Astrocyte (in vitro differentiated cells and primary cell): ENCODE measurements at regions not wholly inside any gene's neighbourhood (a gene's known extent, or its start where the extent isn't known, plus 50 kb on each side); places are given as distances from the start of the nearest gene placed in this dataset.

Experiments
- DNase-seq: peaks from one replicate; pipeline ENCODE4 v3.0.0-alpha.2; 2010; ENCODE audit warnings: low read depth
- FAIRE-seq: peaks from 2 replicates; lab custom pipeline; 2011; peaks lifted over from hg19 to GRCh38; lab: Jason Lieb, UNC
- H2AFZ ChIP-seq: 2 replicates; pipeline ENCODE4 v1.6.0; 2012; ENCODE audit warnings: low read depth, low read length, inconsistent platforms
- H3K27ac ChIP-seq: 2 replicates; pipeline ENCODE4 v1.5.1; 2011; ENCODE audit warnings: low read depth, low read length, inconsistent platforms
- H3K27me3 ChIP-seq: 2 replicates; pipeline ENCODE4 v1.6.0; 2011; ENCODE audit warnings: low read length, inconsistent platforms; ENCODE audit not compliant: insufficient read depth
- H3K36me3 ChIP-seq: 2 replicates; pipeline ENCODE4 v1.5.1; 2011; ENCODE audit warnings: low read length, inconsistent platforms; ENCODE audit not compliant: insufficient read depth
- H3K4me1 ChIP-seq: 2 replicates; pipeline ENCODE4 v1.5.1; 2011; ENCODE audit warnings: low read length, inconsistent platforms; ENCODE audit not compliant: insufficient read depth
- H3K4me2 ChIP-seq: 2 replicates; pipeline ENCODE4 v1.6.0; 2012; ENCODE audit warnings: low read length, inconsistent platforms
- H3K4me3 ChIP-seq: 2 replicates; pipeline ENCODE4 v1.5.1; 2011; ENCODE audit warnings: low read depth, mild to moderate bottlenecking, low read length, inconsistent platforms; ENCODE audit not compliant: insufficient read depth
- H3K79me2 ChIP-seq: 2 replicates; pipeline ENCODE4 v1.6.0; 2012; ENCODE audit warnings: mild to moderate bottlenecking, low read length, inconsistent platforms; ENCODE audit not compliant: insufficient read depth
- H3K9ac ChIP-seq: 2 replicates; pipeline ENCODE4 v1.6.0; 2012; ENCODE audit warnings: mild to moderate bottlenecking, low read length, inconsistent platforms
- H3K9me3 ChIP-seq: 2 replicates; pipeline ENCODE4 v1.5.1; 2012; ENCODE audit warnings: low read depth, mild to moderate bottlenecking, low read length, inconsistent platforms; ENCODE audit not compliant: insufficient read depth
- H4K20me1 ChIP-seq: 2 replicates; pipeline ENCODE4 v1.6.0; 2012; ENCODE audit warnings: low read length, inconsistent platforms; ENCODE audit not compliant: insufficient read depth
- H3K27ac Mint-ChIP-seq: one replicate; pipeline ENCODE4 v1.8.0; 2021; ENCODE audit warnings: mild to moderate bottlenecking, mixed read lengths; ENCODE audit not compliant: unreplicated experiment
- H3K27me3 Mint-ChIP-seq: one replicate; pipeline ENCODE4 v1.8.0; 2021; ENCODE audit warnings: low read depth, mixed read lengths; ENCODE audit not compliant: unreplicated experiment
- H3K36me3 Mint-ChIP-seq: one replicate; pipeline ENCODE4 v1.8.0; 2021; ENCODE audit warnings: low read depth, mixed read lengths; ENCODE audit not compliant: unreplicated experiment
- H3K4me1 Mint-ChIP-seq: one replicate; pipeline ENCODE4 v1.8.0; 2021; ENCODE audit warnings: low read depth, mixed read lengths; ENCODE audit not compliant: unreplicated experiment
- H3K4me3 Mint-ChIP-seq: one replicate; pipeline ENCODE4 v1.8.0; 2021; ENCODE audit warnings: mild to moderate bottlenecking, moderate library complexity, mixed read lengths; ENCODE audit not compliant: unreplicated experiment
- H3K9me3 Mint-ChIP-seq: one replicate; pipeline ENCODE4 v1.8.0; 2021; ENCODE audit warnings: mild to moderate bottlenecking, mixed read lengths; ENCODE audit not compliant: unreplicated experiment
- EZH2 ChIP-seq: IDR thresholded peaks from 2 replicates; pipeline ENCODE4 v1.6.1; 2012; ENCODE audit warnings: mild to moderate bottlenecking, low read length, inconsistent platforms; ENCODE audit not compliant: insufficient read depth
- TF ChIP-seq, protein P1 (sequence below): IDR thresholded peaks from 2 replicates; pipeline ENCODE4 v1.5.1; 2011; ENCODE audit warnings: low read depth, mild to moderate bottlenecking, inconsistent platforms, low read length, moderate library complexity; ENCODE audit not compliant: insufficient read depth

DNA sequence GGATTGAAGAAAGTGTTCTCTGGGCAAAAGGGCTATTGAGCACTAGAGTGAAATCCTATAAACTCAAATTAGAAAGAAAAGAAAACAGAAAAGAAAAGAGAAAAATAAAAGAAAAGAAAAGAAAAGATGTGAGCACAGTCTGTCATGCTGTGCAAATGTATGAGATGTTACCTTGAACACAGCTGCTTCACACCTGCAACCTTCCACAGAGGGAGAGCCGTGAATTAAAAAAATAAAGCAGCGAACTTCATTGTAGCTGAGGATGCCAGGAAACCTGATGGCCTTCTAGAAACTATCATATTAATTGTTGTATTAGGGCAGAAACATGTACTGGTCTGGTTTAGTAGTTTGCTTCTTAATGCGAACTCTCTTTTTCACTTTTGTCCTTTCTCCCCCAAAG lies 88.0 kb upstream of the SATB1 start:
- Mint-ChIP-seq H3K4me3 (no peak overlapping the region), H3K4me1 (no peaks in the 10 kb centered on the region), H3K27ac (no peak overlapping the region), H3K27me3 (no peaks in the 10 kb centered on the region), H3K36me3 (no peaks in the 10 kb centered on the region), H3K9me3 (peaks cover 3% of the 10 kb centered on the region)
- no peak overlapping the region for H3K27ac ChIP-seq
- H3K4me1 ChIP-seq = no peaks in the 10 kb centered on the region
- H3K9me3 ChIP-seq = no peaks in the 10 kb centered on the region
- H3K36me3 ChIP-seq = no peaks in the 10 kb centered on the region
- no peak overlapping the region for H3K4me3 ChIP-seq
- DNase-seq (no peak), FAIRE-seq (no peak)
- H4K20me1 ChIP-seq = no peaks in the 10 kb centered on the region
- no peak overlapping the region for H2AFZ ChIP-seq
- H3K9ac ChIP-seq = no peak overlapping the region
- no peaks in the 10 kb centered on the region for H3K27me3 ChIP-seq
- no peak overlapping the region for H3K4me2 ChIP-seq
- no peaks in the 10 kb centered on the region for H3K79me2 ChIP-seq
- no peak for TF ChIP-seq EZH2
- TF ChIP-seq, protein P1, sequence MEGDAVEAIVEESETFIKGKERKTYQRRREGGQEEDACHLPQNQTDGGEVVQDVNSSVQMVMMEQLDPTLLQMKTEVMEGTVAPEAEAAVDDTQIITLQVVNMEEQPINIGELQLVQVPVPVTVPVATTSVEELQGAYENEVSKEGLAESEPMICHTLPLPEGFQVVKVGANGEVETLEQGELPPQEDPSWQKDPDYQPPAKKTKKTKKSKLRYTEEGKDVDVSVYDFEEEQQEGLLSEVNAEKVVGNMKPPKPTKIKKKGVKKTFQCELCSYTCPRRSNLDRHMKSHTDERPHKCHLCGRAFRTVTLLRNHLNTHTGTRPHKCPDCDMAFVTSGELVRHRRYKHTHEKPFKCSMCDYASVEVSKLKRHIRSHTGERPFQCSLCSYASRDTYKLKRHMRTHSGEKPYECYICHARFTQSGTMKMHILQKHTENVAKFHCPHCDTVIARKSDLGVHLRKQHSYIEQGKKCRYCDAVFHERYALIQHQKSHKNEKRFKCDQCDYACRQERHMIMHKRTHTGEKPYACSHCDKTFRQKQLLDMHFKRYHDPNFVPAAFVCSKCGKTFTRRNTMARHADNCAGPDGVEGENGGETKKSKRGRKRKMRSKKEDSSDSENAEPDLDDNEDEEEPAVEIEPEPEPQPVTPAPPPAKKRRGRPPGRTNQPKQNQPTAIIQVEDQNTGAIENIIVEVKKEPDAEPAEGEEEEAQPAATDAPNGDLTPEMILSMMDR = no peak

DNA sequence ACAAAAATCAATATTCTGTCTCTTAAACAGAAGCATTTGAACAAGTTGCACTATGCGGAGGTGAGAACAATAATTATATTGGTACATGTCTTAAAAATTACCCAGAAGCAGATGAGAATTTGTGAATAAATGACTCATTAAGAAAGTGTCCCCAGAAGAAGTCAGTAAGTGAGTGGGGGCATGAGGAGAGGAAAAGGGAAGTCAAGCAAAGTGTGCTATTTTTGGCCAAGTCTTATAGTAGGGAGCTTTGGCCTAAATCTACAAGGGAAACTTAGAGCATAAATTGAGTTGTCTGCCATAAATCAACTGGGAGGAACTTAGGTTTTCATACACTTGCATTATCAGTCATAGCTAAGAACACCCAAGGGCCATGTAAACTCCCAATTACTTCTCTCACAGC lies 86.9 kb upstream of the SATB1 start:
- Histone ChIP-seq H3K27me3 (no peaks in the 10 kb centered on the region), H2AFZ (no peak overlapping the region), H3K9ac (no peak overlapping the region), H3K4me3 (no peak overlapping the region), H4K20me1 (no peaks in the 10 kb centered on the region), H3K4me2 (no peak overlapping the region), H3K4me1 (no peaks in the 10 kb centered on the region), H3K79me2 (no peaks in the 10 kb centered on the region), H3K9me3 (no peaks in the 10 kb centered on the region), H3K36me3 (no peaks in the 10 kb centered on the region), H3K27ac (no peak overlapping the region)
- TF ChIP-seq, protein P1 = no peak
- no peak for TF ChIP-seq EZH2
- Mint-ChIP-seq H3K27me3 (no peaks in the 10 kb centered on the region), H3K36me3 (no peaks in the 10 kb centered on the region), H3K27ac (no peak overlapping the region), H3K4me1 (no peaks in the 10 kb centered on the region), H3K9me3 (peaks cover 3% of the 10 kb centered on the region), H3K4me3 (no peak overlapping the region)
- DNase-seq (no peak), FAIRE-seq (no peak)

DNA sequence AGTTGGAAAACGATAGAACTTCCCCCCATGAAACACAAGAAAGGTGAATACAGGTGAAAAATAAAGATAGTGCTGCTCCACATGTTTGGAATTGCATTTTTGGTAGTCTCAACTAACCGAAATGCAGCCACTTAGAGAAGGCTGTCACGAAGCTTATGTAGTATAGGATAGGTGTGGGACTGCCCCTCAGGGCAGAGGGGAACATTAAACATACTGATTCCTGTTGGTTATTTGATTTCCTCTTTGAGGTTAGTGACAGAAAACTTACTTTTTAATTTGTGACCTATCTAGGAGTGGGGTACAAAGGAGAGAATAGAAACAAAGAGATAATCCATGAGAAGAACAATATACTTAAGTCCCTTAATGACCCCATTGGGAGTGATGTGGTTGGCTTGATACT lies 85.8 kb upstream of the SATB1 start:
- peaks cover 3% of the 10 kb centered on the region for H3K9me3 Mint-ChIP-seq
- no peak overlapping the region for H3K4me3 ChIP-seq
- H3K4me1 ChIP-seq = no peaks in the 10 kb centered on the region
- TF ChIP-seq EZH2 = no peak
- TF ChIP-seq, protein P1 = no peak
- H3K79me2 ChIP-seq = no peaks in the 10 kb centered on the region
- no peaks in the 10 kb centered on the region for H3K27me3 ChIP-seq
- H4K20me1 ChIP-seq = no peaks in the 10 kb centered on the region
- H2AFZ ChIP-seq = no peak overlapping the region
- H3K36me3 Mint-ChIP-seq = no peaks in the 10 kb centered on the region
- no peak overlapping the region for H3K9ac ChIP-seq
- no peak overlapping the region for H3K4me3 Mint-ChIP-seq
- H3K4me2 ChIP-seq = no peak overlapping the region
- no peak overlapping the region for H3K27ac ChIP-seq
- no peaks in the 10 kb centered on the region for H3K9me3 ChIP-seq
- H3K36me3 ChIP-seq = no peaks in the 10 kb centered on the region
- H3K4me1 Mint-ChIP-seq = no peaks in the 10 kb centered on the region
- H3K27me3 Mint-ChIP-seq = no peaks in the 10 kb centered on the region
- no peak overlapping the region for H3K27ac Mint-ChIP-seq
- no peak for DNase-seq
- FAIRE-seq = no peak
